ENCODE measurements at regions not wholly inside any gene's neighbourhood (a gene's known extent, or its start where the extent isn't known, plus 50 kb on each side); places are given as distances from the start of the nearest gene placed in this dataset.

DNA sequence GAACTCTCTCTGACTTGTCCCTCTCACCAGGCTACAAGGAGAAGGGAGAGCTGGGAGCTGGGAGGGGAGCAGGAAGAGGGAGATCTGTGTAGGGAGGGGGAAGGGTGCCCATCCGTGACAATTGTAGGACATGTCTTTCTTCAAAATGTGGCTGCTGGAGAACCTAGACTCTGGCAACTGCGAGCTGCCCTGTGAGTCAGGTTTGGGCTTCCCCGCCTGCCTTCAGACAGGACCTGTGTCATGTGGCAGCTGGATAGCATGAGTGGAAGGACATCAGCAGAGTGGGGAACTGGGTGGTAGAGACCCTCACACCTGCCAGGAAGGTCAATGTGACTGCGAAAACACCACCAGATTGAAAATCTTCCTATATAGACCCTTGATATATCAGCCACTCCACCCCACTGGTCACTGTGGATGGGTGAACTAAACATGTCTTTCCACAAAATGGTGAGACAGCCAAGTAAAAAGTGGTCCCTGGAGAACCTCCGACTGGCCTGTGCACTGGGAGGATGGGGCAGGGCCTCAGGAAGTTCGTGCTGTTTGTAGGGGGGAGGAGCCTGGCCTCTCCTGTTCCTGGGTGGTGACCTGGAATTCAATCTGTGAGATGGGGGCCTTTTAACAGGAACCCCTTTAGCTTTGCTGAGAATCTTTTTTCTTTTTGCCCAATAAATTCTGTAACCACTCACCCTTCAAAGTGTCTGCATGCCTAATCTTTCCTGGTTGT, 62.2 kb upstream of the CAPRIN2 start:
- TF ChIP-seq, protein P1, sequence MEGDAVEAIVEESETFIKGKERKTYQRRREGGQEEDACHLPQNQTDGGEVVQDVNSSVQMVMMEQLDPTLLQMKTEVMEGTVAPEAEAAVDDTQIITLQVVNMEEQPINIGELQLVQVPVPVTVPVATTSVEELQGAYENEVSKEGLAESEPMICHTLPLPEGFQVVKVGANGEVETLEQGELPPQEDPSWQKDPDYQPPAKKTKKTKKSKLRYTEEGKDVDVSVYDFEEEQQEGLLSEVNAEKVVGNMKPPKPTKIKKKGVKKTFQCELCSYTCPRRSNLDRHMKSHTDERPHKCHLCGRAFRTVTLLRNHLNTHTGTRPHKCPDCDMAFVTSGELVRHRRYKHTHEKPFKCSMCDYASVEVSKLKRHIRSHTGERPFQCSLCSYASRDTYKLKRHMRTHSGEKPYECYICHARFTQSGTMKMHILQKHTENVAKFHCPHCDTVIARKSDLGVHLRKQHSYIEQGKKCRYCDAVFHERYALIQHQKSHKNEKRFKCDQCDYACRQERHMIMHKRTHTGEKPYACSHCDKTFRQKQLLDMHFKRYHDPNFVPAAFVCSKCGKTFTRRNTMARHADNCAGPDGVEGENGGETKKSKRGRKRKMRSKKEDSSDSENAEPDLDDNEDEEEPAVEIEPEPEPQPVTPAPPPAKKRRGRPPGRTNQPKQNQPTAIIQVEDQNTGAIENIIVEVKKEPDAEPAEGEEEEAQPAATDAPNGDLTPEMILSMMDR (IDR thresholded peaks at IDR 0.05) = no peak
- TF ChIP-seq POLR2A (IDR thresholded peaks at IDR 0.05) = no peak
- TF ChIP-seq POLR2AphosphoS5 (IDR thresholded peaks at IDR 0.05) = no peak
- no peak for TF ChIP-seq EP300 (IDR thresholded peaks at IDR 0.05)
